Parathyroid adenoma (tissue), 2 donors: ENCODE measurements at regions not wholly inside any gene's neighbourhood (a gene's known extent, or its start where the extent isn't known, plus 50 kb on each side); places are given as distances from the start of the nearest gene placed in this dataset.

Source experiments
- H2AFZ ChIP-seq: fragments of 300-600 bp; sonication (generic); one replicate; pipeline ENCODE4 v1.7.0; 2017; ENCODE audit warnings: antibody characterized with exemption, mild to moderate bottlenecking
- H3K27ac ChIP-seq: fragments of 300-600 bp; sonication (generic); one replicate; pipeline ENCODE4 v1.7.0; 2017
- H3K27me3 ChIP-seq: fragments of 300-600 bp; sonication (generic); one replicate; pipeline ENCODE4 v1.7.0; 2017; ENCODE audit warnings: low read length; ENCODE audit not compliant: control insufficient read depth, insufficient read depth
- H3K36me3 ChIP-seq: fragments of 300-600 bp; sonication (generic); one replicate; pipeline ENCODE4 v1.7.0; 2017; ENCODE audit warnings: low read length; ENCODE audit not compliant: control insufficient read depth, insufficient read depth
- H3K4me1 ChIP-seq: fragments of 300-600 bp; sonication (generic); one replicate; pipeline ENCODE4 v1.7.0; 2017; ENCODE audit warnings: control low read depth
- H3K4me2 ChIP-seq: fragments of 300-600 bp; sonication (generic); one replicate; pipeline ENCODE4 v1.7.0; 2017; ENCODE audit warnings: low read length
- H3K4me3 ChIP-seq: fragments of 300-600 bp; sonication (generic); one replicate; pipeline ENCODE4 v1.7.0; 2017; ENCODE audit warnings: low read depth, low read length
- H3K79me2 ChIP-seq: fragments of 300-600 bp; sonication (generic); one replicate; pipeline ENCODE4 v1.7.0; 2017; ENCODE audit warnings: control low read depth
- H3K9ac ChIP-seq: fragments of 300-600 bp; sonication (generic); one replicate; pipeline ENCODE4 v1.7.0; 2017; ENCODE audit warnings: mild to moderate bottlenecking
- H3K9me3 ChIP-seq: fragments of 300-600 bp; sonication (generic); one replicate; pipeline ENCODE4 v1.7.0; 2017; ENCODE audit warnings: low read length; ENCODE audit not compliant: control insufficient read depth
- CTCF ChIP-seq: fragments of 300-600 bp; sonication (generic); IDR thresholded peaks from one replicate; pipeline ENCODE4 v1.7.0; 2017; ENCODE audit warnings: antibody characterized with exemption, mild to moderate bottlenecking
- donor health status: primary hyperparathyroidism.

DNA sequence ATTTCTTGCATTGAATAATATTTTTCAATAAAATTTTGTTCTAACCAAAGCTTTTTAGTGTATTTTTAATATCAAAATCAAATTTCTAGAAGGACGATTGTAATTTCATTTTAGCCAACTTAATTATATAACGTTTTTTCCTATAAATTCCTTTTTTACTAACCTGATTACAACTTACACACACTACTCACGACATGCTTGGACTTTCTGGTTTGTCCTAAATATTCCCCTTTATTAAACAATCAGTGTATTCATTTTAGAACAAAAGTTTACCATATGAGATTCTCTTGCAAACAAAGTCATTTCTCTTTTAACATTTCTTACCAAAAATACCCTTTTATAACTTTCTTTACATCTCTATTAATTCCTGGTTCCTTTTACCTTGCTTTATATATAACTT lies 173.7 kb downstream of the PWWP3B start:
- Histone ChIP-seq H3K79me2 (no peaks in the 10 kb centered on the region), H3K27me3 (no peaks in the 10 kb centered on the region), H3K9ac (no peak overlapping the region), H3K9me3 (no peaks in the 10 kb centered on the region), H3K27ac (no peak overlapping the region), H3K4me2 (no peak overlapping the region), H3K36me3 (no peaks in the 10 kb centered on the region), H3K4me3 (no peak overlapping the region), H2AFZ (no peak overlapping the region), H3K4me1 (no peaks in the 10 kb centered on the region)
- TF ChIP-seq CTCF, result no peak

DNA sequence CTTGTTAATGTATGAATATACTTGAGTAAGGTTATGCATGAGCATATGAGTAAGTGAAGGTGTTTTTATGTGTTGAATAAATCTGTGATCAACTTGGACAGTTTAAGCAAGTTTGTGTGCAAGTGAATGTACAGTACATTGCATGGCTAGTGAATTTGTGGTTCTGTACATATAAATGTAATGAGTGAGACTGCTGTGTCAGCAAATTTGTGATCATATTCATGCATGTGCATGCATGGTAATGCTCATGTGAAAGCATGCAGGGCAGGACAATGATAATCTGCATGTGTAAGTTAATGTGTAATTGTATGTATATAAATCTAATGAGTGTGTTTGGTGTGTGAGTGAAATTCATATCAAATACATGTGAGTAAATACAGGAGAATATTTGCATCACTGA lies 188.5 kb downstream of the PWWP3B start:
- H3K4me2 ChIP-seq, result no peak overlapping the region
- no peak overlapping the region for H3K27ac ChIP-seq
- H2AFZ ChIP-seq, result no peak overlapping the region
- no peaks in the 10 kb centered on the region for H3K27me3 ChIP-seq
- no peaks in the 10 kb centered on the region for H3K79me2 ChIP-seq
- H3K9ac ChIP-seq, result no peak overlapping the region
- H3K4me1 ChIP-seq, result no peaks in the 10 kb centered on the region
- no peak overlapping the region for H3K4me3 ChIP-seq
- TF ChIP-seq CTCF, result no peak
- H3K36me3 ChIP-seq, result no peaks in the 10 kb centered on the region
- no peaks in the 10 kb centered on the region for H3K9me3 ChIP-seq

DNA sequence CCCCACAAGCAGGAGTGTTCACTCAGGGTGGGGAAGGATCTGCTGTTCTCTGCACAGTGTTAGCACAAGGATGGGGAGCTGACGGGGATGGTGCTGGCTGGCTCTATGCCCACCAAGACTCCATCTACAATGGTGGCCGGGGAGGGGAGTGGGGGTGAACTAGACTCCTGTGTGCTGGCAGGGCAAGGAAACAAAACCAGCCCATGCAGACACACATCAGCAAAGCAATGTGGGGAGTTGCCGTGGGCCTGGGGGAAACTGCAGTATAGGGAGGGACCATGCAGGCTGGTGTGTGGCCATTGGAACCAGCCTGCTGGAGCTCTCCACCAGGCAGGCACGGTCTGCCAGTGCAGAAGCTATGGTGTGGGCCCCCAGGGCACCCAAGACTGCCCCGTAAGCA lies 195.1 kb downstream of the PWWP3B start:
- H3K9me3 ChIP-seq, result no peaks in the 10 kb centered on the region
- no peak overlapping the region for H2AFZ ChIP-seq
- H3K27ac ChIP-seq, result no peak overlapping the region
- no peak overlapping the region for H3K4me3 ChIP-seq
- no peaks in the 10 kb centered on the region for H3K36me3 ChIP-seq
- TF ChIP-seq CTCF, result no peak
- H3K79me2 ChIP-seq, result no peaks in the 10 kb centered on the region
- H3K4me2 ChIP-seq, result no peak overlapping the region
- no peaks in the 10 kb centered on the region for H3K4me1 ChIP-seq
- H3K9ac ChIP-seq, result no peak overlapping the region
- no peaks in the 10 kb centered on the region for H3K27me3 ChIP-seq

DNA sequence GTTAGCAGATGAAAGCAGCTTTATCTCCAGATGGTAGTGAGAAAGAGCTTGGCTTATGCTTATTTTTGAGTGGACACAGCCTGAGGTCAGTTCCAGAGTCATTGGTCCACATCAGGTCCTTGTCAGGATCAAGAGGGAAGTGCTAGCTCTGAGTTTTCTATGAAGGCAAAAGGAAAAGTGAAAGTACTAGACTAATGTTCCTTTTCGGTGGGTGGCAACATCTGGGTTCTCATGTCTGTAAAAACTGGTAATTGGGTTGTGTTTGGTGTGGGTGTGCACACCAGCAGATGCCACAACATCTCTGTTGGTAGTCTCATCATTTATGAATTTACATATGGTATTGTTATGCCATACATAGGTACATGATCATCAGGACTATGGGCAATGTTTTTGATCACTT lies 210.5 kb downstream of the PWWP3B start:
- Histone ChIP-seq H3K9ac (no peak overlapping the region), H3K9me3 (no peaks in the 10 kb centered on the region), H3K4me3 (no peak overlapping the region), H3K4me1 (no peaks in the 10 kb centered on the region), H3K79me2 (no peaks in the 10 kb centered on the region), H3K27ac (no peak overlapping the region), H2AFZ (no peak overlapping the region), H3K36me3 (no peaks in the 10 kb centered on the region), H3K27me3 (no peaks in the 10 kb centered on the region), H3K4me2 (no peak overlapping the region)
- no peak for TF ChIP-seq CTCF

DNA sequence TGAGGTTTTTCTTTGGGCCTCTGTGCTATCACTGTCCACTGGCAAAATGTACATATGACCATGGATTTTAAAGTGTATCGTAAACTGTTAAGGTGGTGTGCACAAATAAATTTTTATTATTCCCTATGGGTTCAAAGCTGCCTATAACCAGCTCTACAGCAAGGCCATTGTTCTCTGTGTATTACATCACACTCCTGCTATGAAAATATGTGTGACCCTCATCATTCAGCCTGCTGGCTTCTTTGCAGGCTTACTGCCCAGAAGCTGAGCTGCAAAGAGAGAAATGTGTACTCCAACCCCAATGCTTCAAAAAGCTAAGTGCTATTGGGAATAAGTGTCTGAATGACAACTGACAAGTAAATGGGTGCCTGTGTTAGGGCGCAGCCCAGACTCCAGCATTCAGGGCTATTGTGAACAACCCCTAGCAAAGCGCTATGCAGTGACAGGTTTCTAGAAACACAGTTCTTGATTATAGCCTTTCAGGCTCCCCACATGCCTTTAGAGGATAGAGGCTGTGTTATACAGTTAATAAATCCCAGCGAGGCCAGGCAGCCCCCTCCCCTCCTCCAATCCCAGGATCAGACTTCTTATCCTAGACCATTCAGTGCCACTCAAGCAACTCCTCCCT lies 220.4 kb upstream of the RADX start:
- Histone ChIP-seq H3K4me3 (no peak overlapping the region), H3K4me1 (no peaks in the 10 kb centered on the region), H2AFZ (no peak overlapping the region), H3K27ac (no peak overlapping the region), H3K4me2 (no peak overlapping the region), H3K36me3 (no peaks in the 10 kb centered on the region), H3K79me2 (no peaks in the 10 kb centered on the region), H3K9me3 (no peaks in the 10 kb centered on the region), H3K9ac (no peak overlapping the region), H3K27me3 (no peaks in the 10 kb centered on the region)
- TF ChIP-seq CTCF, result no peak
